ENCODE measurements at regions not wholly inside any gene's neighbourhood (a gene's known extent, or its start where the extent isn't known, plus 50 kb on each side); places are given as distances from the start of the nearest gene placed in this dataset.

- 5% methylated on average over 1 of the region's 1 CpG; no CpG with 5 or more reads in 1 of the 2 experiments for WGBS, 2 experiments (ENCODE audit: extremely low coverage in 1 of 2, insufficient coverage in 1 of 2, insufficient read length in 1 of 2, insufficient replicate concordance in 2 of 2, low coverage in 1 of 2, low lambda C conversion rate in 2 of 2, missing lambda C conversion rate in 1 of 2)
- peak; percentile 88 for FAIRE-seq
- CTCF ChIA-PET (ENCODE audit: partially characterized antibody) = interaction anchor here (0.5 to 1.1 kb wide), 9 partner anchors 9 to 1155 kb away, joined by 3 to 6 read pairs (median 3); no protein-coding TSS in a partner anchor
Observed at GRCh38 chr10:55500931-55501559, 700.0 kb upstream of the PCDH15 start.

More at GRCh38 chr10:55500931-55501559, 700.0 kb upstream of the PCDH15 start:
- H3K79me2 ChIP-seq (ENCODE audit: control insufficient read depth in 1 of 2, insufficient read depth in 2 of 2, low read length in 2 of 2) = no peaks in the 10 kb centered on the region
- H3K9me3 ChIP-seq (ENCODE audit: insufficient read depth in 2 of 2, low read depth in 1 of 2, low read length in 1 of 2) = no peaks in the 10 kb centered on the region
- H2BK12ac ChIP-seq (ENCODE audit: low read depth, low read length) = no peak overlapping the region
- no peak overlapping the region for H2BK15ac ChIP-seq (ENCODE audit: low read length)
- no peak overlapping the region for H4K5ac ChIP-seq (ENCODE audit: insufficient read length, low read depth, low read length)
- H3K9ac ChIP-seq (replicated peaks in 1 of 4; ENCODE audit: extremely low read depth in 1 of 4, low read depth in 3 of 4, low read length in 3 of 4) = no peak overlapping the region
- H4K20me1 ChIP-seq (replicated peaks in 1 of 2; ENCODE audit: control insufficient read depth in 1 of 2, insufficient read depth in 2 of 2, low read length in 2 of 2) = no peaks in the 10 kb centered on the region
- H3K27ac ChIP-seq (ENCODE audit: low read depth, low read length) = no peak overlapping the region
- no peaks in the 10 kb centered on the region; the same call in 1 of the 2 replicates for H3K23me2 ChIP-seq (ENCODE audit: low read depth, low read length)
- no peak overlapping the region for H3K4me2 ChIP-seq (ENCODE audit: insufficient read depth in 1 of 2, low read depth in 2 of 2, low read length in 2 of 2)
- H3K4me3 ChIP-seq (ENCODE audit: extremely low read depth in 1 of 4, insufficient read depth in 2 of 4, low read depth in 3 of 4, low read length in 4 of 4) = no peak overlapping the region
- no peak overlapping the region for H2BK20ac ChIP-seq (ENCODE audit: low read length)
- H3K18ac ChIP-seq (ENCODE audit: extremely low read depth, low read length) = no peak overlapping the region
- no peak overlapping the region for H3K14ac ChIP-seq (ENCODE audit: insufficient read length)
- H3K4ac ChIP-seq (replicated peaks; ENCODE audit: insufficient read length, low read depth, low read length) = no peak overlapping the region
- H2AK5ac ChIP-seq (ENCODE audit: low read depth, low read length) = no peak overlapping the region
- no peak overlapping the region for H2BK120ac ChIP-seq (replicated peaks; ENCODE audit: low read depth, low read length)
- no peak overlapping the region for H4K8ac ChIP-seq (ENCODE audit: extremely low read depth, insufficient read depth, low read length)
- H3K36me3 ChIP-seq (ENCODE audit: control insufficient read depth in 2 of 4, insufficient read depth in 4 of 4, low read length in 3 of 4) = no peaks in the 10 kb centered on the region
- H3K4me1 ChIP-seq (replicated peaks in 1 of 4; ENCODE audit: control insufficient read depth in 3 of 4, insufficient read depth in 4 of 4, low read length in 3 of 4) = no peaks in the 10 kb centered on the region
- no peak overlapping the region for H3K56ac ChIP-seq (replicated peaks; ENCODE audit: insufficient read length, low read depth, low read length)
- H3K27me3 ChIP-seq (replicated peaks in 1 of 4; ENCODE audit: control insufficient read depth in 3 of 4, extremely low read depth in 1 of 4, insufficient read depth in 3 of 4, low read length in 3 of 4) = no peaks in the 10 kb centered on the region
- H4K91ac ChIP-seq (replicated peaks; ENCODE audit: insufficient read length, low read length) = no peak overlapping the region
- no peaks in the 10 kb centered on the region for H3K79me1 ChIP-seq (ENCODE audit: low read depth, low read length)
- H2AFZ ChIP-seq (ENCODE audit: low read length) = peak overlapping the region; percentile 91
- peak; percentile 5 to 69 for DNase-seq (ENCODE audit: low read depth in 1 of 2, low spot score in 2 of 2)
- TF ChIP-seq RFX5 (IDR thresholded peaks at IDR 0.05; ENCODE audit: borderline replicate concordance, low read depth, low read length) (no peak), USF2 (IDR thresholded peaks at IDR 0.05; ENCODE audit: low read length) (no peak), CREB1 (IDR thresholded peaks at IDR 0.05) (peak; percentile 86), CTCF (IDR thresholded peaks at IDR 0.05; ENCODE audit: control extremely low read depth in 1 of 3, insufficient read depth in 1 of 3, low read depth in 1 of 3, low read length in 3 of 3) (peak; percentile 24 to 82 (median 50); a peak in 3 of 4 replicates), KDM5A (IDR thresholded peaks at IDR 0.05; ENCODE audit: low read length) (no peak), RAD21 (IDR thresholded peaks at IDR 0.05 in 1 of 2, conservative IDR thresholded peaks at IDR 0.05 in 1 of 2; ENCODE audit: low read depth in 2 of 2, low read length in 2 of 2) (peak; percentile 83 to 85), TBP (IDR thresholded peaks at IDR 0.05; ENCODE audit: low read depth, low read length) (no peak)
- H3K23ac ChIP-seq (ENCODE audit: insufficient read length) = no peak overlapping the region
- POLR2A ChIA-PET (ENCODE audit: partially characterized antibody) = no interaction called here
- H2BK5ac ChIP-seq (ENCODE audit: low read depth, low read length) = no peak overlapping the region

Measured in H1 (cell line).